NCI-H524 (cell line): ENCODE measurements at regions not wholly inside any gene's neighbourhood (a gene's known extent, or its start where the extent isn't known, plus 50 kb on each side); places are given as distances from the start of the nearest gene placed in this dataset.
"Not testable (repeated sequence)": the region's sequence is repeated elsewhere in the genome, so short reads cannot be mapped to it uniquely, and the experiment has no call there.

Source experiments
- DNase-seq, 2 experiments: peaks; one replicate each; lab custom pipeline; 2025; lab: John Stamatoyannopoulos, UW

GRCh38 chr15:96209285-96209735 lies 121.2 kb upstream of the NR2F2 start:
- DNase-seq, result no peak

GRCh38 chr15:96213045-96213444 lies 117.5 kb upstream of the NR2F2 start:
- DNase-seq, result no peak

GRCh38 chr15:96213896-96214295 lies 116.6 kb upstream of the NR2F2 start:
- DNase-seq, result no peak

- DNase-seq, result not testable (repeated sequence)
Measured at GRCh38 chr15:96216481-96216880, 114.0 kb upstream of the NR2F2 start.

DNA sequence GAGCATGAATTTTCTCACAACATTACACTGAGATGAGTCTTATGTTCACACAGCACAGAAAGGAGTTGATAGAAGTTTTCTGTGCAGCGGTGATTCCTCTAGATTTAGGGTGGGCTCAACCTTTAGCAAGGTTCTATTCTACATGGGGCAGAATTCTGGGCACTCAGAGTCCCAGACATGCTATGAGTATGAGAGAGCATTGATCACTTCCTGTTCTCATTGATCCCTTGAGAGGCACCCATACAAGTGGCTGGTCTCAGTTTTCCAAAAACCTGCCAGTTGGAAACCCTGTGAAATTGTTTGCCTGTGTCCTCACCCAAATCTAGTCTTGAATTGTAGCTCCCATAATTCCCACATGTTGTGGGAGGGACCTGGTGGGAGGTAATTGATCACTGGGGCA lies 112.5 kb upstream of the NR2F2 start:
- DNase-seq, result no peak

DNA sequence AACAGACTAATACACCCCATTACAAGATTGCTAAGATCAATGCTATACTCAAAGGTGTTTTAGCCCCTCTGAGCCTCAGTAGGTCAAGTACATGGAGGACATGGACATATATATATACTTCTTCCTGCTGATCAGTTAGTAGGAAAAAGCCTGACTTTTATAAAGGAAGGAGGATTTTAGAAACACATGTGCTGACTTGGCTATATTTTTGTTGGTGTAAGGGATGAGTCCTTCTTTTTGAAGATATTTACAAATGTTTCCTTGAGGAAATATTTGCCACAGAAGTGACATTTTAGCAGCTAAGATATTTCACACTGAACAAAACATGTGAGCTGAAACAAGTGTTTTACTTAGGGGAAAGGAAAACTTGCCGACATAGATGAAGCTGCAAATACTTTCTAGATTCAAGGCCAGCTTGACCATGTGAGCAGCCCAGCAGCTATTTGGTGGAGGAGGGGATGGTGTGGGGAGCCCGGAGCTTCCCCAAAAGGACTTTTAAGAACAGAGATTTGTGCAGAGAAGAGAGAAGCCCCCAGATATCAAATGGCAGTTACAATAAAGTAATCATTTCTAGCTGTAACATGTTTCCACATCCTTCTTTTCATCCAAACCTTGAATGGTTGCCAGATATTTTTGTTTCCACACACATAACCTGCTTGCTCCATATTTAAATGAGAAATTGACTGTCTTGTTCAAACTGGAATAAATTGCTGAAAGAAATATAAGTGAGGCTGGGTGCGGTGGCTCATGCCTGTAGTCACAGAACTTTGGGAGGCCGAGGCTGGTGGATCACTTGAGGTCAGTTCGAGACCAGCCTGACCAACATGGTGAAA lies 111.7 kb upstream of the NR2F2 start:
- DNase-seq, result no peak

DNA sequence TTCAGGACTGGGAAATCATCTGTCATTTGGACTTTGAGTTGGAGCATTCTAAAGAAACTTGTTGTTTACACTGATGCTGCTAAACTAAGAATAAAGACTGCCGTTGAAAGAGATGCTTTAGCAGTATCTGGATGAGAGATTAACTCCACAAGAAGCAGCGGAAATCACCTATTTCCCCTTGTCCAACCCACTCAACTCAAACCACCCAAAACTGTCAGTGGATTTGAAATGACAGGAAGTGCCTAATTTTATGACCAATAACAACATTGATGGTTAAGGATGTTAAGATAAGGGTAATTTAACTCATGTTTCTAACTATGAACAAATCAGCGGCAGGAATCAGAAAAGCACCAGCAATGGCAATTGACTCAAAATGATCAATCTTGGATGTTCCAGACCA lies 110.8 kb upstream of the NR2F2 start:
- no peak for DNase-seq

DNA sequence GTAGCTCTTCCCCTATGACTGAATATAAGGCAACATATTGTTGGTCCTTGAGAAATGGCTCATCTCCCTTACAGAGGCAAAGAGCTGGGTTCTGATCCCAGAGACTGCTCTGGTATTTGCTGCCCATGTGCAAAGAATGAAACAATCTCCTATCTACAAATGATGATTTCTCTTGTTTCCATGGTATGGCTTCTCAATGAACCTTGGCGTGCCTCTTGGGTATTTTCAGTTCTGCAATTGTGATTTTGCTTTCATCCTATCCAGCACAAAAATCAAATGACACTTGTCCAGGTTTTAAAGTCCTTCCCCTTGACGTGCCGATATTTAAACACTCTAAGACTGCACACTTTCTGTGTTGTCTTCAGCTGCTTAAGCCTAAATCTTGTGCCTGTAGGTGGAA lies 109.8 kb upstream of the NR2F2 start:
- no peak for DNase-seq

DNA sequence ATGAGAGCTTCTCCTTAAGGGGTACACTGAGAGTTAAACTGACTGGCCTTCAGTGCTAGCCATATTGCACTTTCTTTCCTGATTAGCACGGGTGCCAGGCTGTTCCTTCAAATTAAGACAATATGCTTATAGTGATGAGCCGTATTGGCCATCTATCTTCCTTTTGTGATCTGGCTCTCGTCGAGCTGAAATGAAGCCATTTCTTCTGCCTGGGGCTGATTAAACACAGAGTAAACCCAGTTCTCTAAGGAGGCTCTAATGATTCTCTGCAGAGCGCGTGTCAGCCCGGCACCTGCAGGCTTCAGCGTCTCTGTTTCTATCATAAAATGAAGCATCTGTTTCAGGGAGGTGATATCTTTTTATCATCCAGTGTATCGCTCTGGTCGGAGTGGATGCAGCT lies 107.5 kb upstream of the NR2F2 start:
- DNase-seq, result no peak

GRCh38 chr15:96223939-96224338 lies 106.6 kb upstream of the NR2F2 start:
- no peak for DNase-seq

GRCh38 chr15:96225642-96226259 lies 104.7 kb upstream of the NR2F2 start:
- no peak for DNase-seq

DNA sequence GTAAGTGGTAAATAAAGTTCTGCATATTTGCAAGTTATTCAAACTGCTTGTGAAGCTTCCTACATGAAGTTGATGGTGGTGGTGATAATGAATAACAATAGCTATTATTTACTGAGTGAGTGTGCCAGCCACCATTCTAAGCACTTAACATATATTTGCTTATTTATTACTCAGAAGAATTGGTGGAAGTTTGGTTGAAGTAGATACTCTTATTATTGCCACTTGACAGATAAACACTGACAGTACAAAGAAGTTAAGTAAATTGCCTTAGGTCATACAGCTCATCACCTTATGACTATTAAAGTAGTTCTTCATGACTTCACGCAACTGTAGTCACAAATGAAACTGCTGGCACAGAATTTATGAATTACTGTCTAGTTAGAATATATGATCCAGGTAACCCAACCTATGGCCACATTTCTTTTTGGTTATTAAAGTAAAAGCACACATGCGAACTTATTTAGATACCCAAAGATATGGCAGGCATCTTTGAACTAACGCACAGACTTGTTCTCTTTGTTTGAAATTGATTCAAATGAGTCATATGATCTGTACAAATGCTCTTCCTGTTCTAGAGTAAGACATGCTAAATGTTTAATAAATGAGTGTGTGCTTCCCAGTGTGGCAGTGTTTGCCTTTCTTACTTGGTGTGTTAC lies 99.8 kb upstream of the NR2F2 start:
- no peak for DNase-seq

DNA sequence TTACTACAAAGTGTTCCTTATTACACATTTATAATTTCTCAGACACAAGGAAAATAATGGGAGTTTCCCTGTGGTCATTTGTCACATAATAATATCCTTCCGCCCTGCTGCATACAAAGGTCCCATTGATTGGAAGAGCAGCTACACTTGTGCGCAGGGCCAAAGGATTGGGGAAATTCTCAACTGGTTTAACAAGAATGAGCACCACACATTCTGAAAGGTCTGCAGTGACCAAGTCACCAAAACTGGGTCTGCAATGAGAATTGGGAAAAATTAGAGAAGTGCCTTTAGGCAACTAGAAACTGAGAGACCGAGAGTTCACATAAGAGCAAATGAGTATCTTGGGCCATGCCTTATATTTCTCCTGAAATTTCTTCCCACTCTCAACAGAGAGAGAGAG lies 98.2 kb upstream of the NR2F2 start:
- DNase-seq, result no peak

- DNase-seq, result peak; percentile 84 to 96
Measured at GRCh38 chr15:96234109-96234892, 96.2 kb upstream of the NR2F2 start.

DNA sequence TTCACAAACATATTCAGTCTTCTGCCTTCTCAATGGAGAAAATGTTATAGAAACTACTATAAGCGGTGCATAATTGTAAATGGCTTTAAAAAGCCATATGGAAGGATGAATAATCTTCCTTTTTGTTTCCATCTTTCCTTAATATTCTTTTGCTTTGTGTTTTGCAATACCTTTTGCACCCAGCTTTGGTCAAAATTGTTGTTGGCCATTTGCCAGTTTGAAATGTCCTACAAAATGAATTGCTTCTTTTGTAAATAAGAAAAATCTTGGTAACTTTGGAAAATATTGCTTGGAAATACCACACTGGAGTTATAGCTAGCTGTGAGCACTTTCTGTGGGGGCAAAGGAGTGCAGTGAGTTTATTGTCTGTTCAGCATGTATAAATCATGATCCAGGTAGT lies 93.5 kb upstream of the NR2F2 start:
- no peak for DNase-seq

DNA sequence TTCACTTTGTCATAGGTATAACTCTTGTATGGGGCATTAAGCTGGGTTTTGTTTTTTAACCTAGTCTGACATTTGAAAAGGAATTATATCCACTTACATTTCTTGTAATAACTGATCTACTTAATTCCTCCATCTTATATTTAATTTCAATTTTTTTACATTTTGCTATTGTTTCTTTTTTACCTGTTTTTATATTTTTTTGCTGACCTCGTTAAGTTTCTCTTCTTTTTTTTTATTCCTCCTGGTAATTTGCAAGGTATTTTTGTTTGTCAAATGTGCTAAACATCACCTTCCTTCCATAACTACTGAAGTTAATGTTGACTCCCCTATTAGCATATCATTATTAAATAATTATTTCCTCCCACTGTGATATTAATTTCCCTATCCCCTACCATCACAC lies 87.7 kb upstream of the NR2F2 start:
- no peak for DNase-seq

- no peak for DNase-seq
Measured at GRCh38 chr15:96243701-96244100, 86.8 kb upstream of the NR2F2 start.

DNA sequence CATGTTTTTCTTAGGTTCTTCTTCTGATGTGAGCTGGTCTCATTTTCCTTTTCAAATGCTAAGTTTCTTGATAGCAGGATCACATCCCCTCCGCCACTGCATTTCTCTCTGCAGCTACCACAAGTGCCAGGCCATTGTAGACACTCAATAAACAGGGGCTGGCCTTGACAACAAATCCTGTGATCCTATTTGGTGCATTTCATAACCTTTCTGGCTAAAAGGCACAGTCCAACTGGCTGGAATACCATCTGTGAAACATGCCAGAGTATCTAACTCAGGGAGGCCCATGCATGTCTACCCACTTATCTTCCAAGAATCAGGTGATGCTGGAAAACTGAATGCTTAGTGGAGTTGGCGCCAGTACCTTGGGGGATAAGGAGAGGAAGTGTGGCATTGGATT lies 85.2 kb upstream of the NR2F2 start:
- no peak for DNase-seq

DNA sequence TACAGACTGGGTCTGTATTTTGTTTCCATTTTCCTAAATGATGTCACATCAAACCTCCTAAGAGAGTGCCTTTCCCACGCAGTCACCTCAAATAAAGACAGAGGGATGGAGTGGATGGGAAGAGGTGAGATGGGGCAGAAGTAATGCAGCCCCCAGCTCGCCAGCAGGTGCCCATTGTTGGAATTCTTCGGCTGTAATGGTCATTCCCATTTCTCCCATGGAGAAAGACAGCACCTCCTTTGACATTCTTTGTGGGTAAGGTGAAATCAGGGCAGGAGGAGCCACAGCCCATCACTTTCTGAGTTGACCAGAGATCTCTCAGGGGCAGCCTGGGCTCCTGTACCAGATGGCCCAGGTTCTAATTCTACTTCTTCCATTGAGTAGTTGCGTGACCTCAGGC lies 84.4 kb upstream of the NR2F2 start:
- no peak for DNase-seq

- no peak for DNase-seq
Measured at GRCh38 chr15:96247621-96248305, 82.7 kb upstream of the NR2F2 start.

DNA sequence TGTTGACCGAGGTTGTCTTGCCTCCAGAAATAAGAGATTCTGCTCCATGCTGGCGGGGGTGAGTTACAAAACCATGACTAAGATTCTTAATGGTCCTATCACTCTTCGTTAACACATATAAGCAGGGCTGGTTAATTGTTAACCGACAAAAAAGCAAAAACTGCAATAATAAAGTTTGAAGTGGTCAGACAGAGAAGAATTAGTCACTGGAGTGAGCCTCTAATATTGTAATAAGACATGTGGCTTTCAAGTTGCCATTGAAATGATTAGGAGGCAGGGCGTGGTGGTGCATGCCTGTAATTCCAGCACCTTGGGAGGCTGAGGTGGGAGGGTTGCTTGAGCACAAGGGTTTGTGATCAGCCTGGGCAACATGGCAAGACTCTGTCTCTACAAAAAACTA lies 78.4 kb upstream of the NR2F2 start:
- no peak for DNase-seq
